Prostate gland (tissue), 2 donors: ENCODE measurements at regions not wholly inside any gene's neighbourhood (a gene's known extent, or its start where the extent isn't known, plus 50 kb on each side); places are given as distances from the start of the nearest gene placed in this dataset.

Source experiments
- POLR2A ChIP-seq: fragments of 450-650 bp; IDR thresholded peaks from one replicate; pipeline ENCODE4 v1.6.1; 2016; ENCODE audit warnings: antibody characterized with exemption, mild to moderate bottlenecking
- POLR2AphosphoS5 ChIP-seq: sonication (generic); formaldehyde crosslinking; IDR thresholded peaks from one replicate; pipeline ENCODE4 v1.6.1; 2017; ENCODE audit warnings: antibody characterized with exemption
- TF ChIP-seq, protein P1 (sequence below), 4 experiments: fragments of 200-600 bp in 2 of 4; fragments of 450-650 bp in 2 of 4; sonication (generic) in 2 of 4; IDR thresholded peaks; 1 replicate in 3 of 4; 2 replicates in 1 of 4; pipeline ENCODE4 v1.5.1; 2016 to 2019; ENCODE audit warnings: antibody characterized with exemption in 4 of 4, mild to moderate bottlenecking in 2 of 4, moderate library complexity in 2 of 4

DNA sequence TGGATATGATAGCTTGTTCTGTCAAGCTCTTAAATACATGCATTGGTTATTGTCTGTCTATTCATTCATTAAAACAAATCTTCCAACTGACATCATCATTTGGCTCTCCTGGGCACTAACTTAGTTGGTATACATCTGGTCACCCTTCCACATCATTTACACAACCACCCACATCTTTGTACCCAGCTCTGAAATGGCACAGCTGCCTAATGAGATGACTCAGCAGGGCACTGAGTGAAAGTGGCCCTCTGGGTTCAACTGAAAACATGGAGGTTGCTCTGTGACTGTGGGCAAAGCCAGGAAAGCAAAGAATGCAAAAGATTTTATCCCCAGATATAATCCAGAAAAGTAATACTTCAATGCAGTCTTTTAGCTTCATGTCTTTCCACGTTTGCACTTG, 234.0 kb upstream of the MAP2 start:
- TF ChIP-seq, protein P1, sequence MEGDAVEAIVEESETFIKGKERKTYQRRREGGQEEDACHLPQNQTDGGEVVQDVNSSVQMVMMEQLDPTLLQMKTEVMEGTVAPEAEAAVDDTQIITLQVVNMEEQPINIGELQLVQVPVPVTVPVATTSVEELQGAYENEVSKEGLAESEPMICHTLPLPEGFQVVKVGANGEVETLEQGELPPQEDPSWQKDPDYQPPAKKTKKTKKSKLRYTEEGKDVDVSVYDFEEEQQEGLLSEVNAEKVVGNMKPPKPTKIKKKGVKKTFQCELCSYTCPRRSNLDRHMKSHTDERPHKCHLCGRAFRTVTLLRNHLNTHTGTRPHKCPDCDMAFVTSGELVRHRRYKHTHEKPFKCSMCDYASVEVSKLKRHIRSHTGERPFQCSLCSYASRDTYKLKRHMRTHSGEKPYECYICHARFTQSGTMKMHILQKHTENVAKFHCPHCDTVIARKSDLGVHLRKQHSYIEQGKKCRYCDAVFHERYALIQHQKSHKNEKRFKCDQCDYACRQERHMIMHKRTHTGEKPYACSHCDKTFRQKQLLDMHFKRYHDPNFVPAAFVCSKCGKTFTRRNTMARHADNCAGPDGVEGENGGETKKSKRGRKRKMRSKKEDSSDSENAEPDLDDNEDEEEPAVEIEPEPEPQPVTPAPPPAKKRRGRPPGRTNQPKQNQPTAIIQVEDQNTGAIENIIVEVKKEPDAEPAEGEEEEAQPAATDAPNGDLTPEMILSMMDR (IDR thresholded peaks at IDR 0.05): no peak
- no peak for TF ChIP-seq POLR2AphosphoS5
- TF ChIP-seq POLR2A: no peak
